ENCODE measurements at regions not wholly inside any gene's neighbourhood (a gene's known extent, or its start where the extent isn't known, plus 50 kb on each side); places are given as distances from the start of the nearest gene placed in this dataset.
"Not testable (repeated sequence)": the region's sequence is repeated elsewhere in the genome, so short reads cannot be mapped to it uniquely, and the experiment has no call there.

DNA sequence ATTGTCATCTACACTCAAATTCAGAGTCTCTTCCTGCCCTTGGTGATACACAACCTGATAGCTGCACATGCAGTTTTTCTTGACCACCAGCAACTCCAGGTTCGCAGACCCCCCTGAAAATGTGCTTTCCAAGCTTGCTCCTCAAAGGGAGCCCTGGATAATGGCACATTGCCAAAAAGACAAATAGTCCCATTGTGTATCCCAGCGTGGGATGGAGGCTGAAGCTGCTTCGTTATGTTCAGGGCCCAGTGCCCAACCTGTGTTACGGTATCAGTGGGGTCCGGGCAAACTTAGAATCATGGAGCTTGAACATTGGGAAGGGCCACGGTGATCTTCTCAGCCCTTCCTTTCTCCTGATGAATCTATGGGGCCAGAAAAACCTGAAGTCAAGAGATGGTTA, 173.0 kb downstream of the TEX29 start:
- ATAC-seq (no peak), DNase-seq (no peak)
- TF ChIP-seq, protein P1, sequence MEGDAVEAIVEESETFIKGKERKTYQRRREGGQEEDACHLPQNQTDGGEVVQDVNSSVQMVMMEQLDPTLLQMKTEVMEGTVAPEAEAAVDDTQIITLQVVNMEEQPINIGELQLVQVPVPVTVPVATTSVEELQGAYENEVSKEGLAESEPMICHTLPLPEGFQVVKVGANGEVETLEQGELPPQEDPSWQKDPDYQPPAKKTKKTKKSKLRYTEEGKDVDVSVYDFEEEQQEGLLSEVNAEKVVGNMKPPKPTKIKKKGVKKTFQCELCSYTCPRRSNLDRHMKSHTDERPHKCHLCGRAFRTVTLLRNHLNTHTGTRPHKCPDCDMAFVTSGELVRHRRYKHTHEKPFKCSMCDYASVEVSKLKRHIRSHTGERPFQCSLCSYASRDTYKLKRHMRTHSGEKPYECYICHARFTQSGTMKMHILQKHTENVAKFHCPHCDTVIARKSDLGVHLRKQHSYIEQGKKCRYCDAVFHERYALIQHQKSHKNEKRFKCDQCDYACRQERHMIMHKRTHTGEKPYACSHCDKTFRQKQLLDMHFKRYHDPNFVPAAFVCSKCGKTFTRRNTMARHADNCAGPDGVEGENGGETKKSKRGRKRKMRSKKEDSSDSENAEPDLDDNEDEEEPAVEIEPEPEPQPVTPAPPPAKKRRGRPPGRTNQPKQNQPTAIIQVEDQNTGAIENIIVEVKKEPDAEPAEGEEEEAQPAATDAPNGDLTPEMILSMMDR (IDR thresholded peaks at IDR 0.05), result no peak
- intact Hi-C loops (cut with DNase I), result no loop called here
- no peaks in the 10 kb centered on the region for H3K36me3 ChIP-seq
- no peak overlapping the region for H3K27ac ChIP-seq
- no peaks in the 10 kb centered on the region for H3K4me1 ChIP-seq
- peaks cover 0 to 9% of the 10 kb centered on the region in 2 donors for H3K27me3 ChIP-seq
- no peak overlapping the region for H3K4me3 ChIP-seq
- peaks cover 0 to 4% of the 10 kb centered on the region in 2 donors for H3K9me3 ChIP-seq

DNA sequence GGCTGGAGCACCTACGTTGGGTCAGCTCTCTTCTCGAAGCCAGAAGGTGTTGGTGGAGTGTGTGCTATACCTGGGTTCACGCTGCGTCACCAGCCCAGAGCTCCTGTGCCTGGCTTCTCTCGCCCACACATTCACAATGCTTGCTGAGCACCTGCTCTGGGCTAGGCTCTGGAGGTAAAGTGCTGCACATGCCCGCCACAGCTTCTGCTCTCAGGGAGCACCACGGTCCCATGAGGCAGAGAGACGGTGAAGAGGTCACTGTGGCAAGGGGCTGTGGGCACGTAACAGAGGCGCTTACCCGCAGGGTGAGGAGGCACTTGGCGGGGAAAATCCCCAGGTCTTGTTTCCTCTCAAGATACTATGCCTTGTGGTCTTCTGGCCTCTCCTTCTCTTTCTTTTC, 174.2 kb downstream of the TEX29 start:
- Histone ChIP-seq H3K36me3 (no peaks in the 10 kb centered on the region), H3K27me3 (no peaks in the 10 kb centered on the region), H3K9me3 (peaks cover 0 to 2% of the 10 kb centered on the region in 2 donors), H3K4me1 (no peaks in the 10 kb centered on the region), H3K27ac (no peak overlapping the region), H3K4me3 (no peak overlapping the region)
- peak in 1 of 4 donors; percentile 44 for DNase-seq
- TF ChIP-seq, protein P1 (IDR thresholded peaks at IDR 0.05), result no peak
- intact Hi-C loops (cut with DNase I), result no loop called here
- ATAC-seq, result no peak

DNA sequence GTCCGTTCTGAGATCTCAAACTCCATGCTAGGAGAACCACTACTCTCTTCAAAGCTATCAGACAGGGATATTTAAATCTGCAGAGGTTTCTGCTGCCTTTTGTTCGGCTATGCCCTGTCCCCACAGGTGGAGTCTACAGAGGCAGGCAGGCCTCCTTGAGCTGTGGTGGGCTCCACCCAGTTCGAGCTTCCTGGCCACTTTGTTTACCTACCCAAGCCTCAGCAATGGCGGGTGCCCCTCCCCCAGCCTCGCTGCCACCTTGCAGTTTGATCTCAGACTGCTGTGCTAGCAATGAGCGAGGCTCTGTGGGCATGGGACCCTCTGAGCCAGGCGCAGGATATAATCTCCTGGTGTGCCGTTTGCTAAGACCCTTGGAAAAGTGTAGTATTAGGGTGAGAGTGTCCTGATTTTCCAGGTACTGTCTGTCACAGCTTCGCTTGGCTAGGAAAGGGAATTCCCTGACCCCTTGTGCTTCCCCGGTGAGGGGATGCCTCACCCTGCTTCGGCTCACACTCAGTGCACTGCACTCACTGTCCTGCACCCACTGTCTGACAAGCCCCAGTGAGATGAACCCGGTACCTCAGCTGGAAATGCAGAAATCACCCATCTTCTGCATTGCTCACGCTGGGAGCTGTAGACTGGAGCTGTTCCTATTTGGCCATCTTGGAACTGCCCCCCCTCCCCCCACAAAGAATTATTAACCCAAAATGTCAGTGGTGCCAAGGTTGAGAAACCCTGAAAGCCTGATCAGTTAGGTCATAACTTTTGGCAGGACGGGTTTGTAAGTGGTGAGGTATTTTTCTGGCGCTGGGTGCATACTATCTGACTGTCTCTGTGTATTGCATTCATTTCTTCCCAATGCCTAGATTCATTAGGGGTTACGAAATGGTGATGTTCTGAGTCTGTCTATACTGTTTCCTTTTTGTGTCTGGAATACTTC, 181.4 kb downstream of the TEX29 start:
- H3K27ac ChIP-seq; H3K4me3 ChIP-seq; H3K4me1 ChIP-seq; ATAC-seq; H3K36me3 ChIP-seq; intact Hi-C loops (cut with DNase I); DNase-seq; H3K9me3 ChIP-seq: not testable (repeated sequence)
- H3K27me3 ChIP-seq, result peaks cover 0 to 41% of the 10 kb centered on the region in 2 donors

DNA sequence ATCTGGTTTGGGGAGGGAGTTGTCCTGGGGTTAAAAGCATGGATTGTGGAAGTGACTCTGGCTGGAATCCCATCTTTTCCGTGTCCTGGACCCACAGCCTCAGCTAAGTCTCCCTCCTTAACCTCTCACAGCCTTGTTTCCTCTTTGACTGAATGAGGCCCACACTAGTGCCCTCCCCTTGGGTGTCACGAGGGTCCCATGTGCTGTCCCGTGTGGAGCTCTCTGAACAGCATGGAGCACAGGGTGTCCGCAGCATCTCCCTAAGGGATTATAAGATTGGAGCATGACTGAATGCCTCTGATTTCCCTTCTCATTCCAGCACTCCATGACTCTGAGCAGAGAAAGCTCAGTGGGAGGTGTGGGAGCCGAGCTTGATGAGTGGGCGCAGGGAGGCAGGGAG, 182.5 kb downstream of the TEX29 start:
- DNase-seq (no peak), ATAC-seq (no peak)
- Histone ChIP-seq H3K4me1 (no peaks in the 10 kb centered on the region), H3K4me3 (no peak overlapping the region), H3K36me3 (no peaks in the 10 kb centered on the region), H3K27ac (no peak overlapping the region), H3K9me3 (peaks cover 0 to 7% of the 10 kb centered on the region in 2 donors), H3K27me3 (peaks cover 0 to 48% of the 10 kb centered on the region in 2 donors)
- intact Hi-C loops (cut with DNase I), result no loop called here
- TF ChIP-seq, protein P1 (IDR thresholded peaks at IDR 0.05), result no peak

DNA sequence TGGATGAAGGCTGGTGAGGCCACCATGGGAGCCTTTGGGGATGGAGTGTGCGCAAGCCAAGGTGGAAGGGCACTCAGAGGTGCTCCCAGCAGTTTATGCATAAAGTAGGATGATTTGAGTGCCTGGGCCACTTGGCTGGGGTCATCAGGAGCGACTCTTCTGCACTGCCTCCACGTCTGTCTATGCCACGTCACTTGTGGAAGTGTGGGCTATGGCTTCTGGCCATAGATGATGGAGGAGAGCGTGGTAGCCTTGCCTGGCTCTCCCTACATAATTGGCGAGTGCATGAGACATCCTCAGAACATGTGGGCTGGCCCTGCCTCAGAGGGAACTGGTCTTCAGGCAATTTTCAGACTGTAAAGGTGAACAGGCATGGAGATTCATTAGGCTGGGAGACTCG, 182.9 kb downstream of the TEX29 start:
- Histone ChIP-seq H3K36me3 (no peaks in the 10 kb centered on the region), H3K4me1 (no peaks in the 10 kb centered on the region), H3K27me3 (peaks cover 0 to 52% of the 10 kb centered on the region in 2 donors), H3K4me3 (no peak overlapping the region), H3K27ac (no peak overlapping the region), H3K9me3 (peaks cover 0 to 7% of the 10 kb centered on the region in 2 donors)
- DNase-seq (no peak), ATAC-seq (no peak)
- TF ChIP-seq, protein P1 (IDR thresholded peaks at IDR 0.05), result no peak
- intact Hi-C loops (cut with DNase I), result no loop called here

Data from left lung (tissue), 4 donors.